ENCODE measurements at regions not wholly inside any gene's neighbourhood (a gene's known extent, or its start where the extent isn't known, plus 50 kb on each side); places are given as distances from the start of the nearest gene placed in this dataset.
"Not testable (repeated sequence)": the region's sequence is repeated elsewhere in the genome, so short reads cannot be mapped to it uniquely, and the experiment has no call there.

- Histone ChIP-seq H3K27ac (no peak overlapping the region), H3K27me3 (no peaks in the 10 kb centered on the region), H3K36me3 (no peaks in the 10 kb centered on the region), H3K9me3 (replicated peaks) (no peaks in the 10 kb centered on the region), H3K4me3 (no peak overlapping the region), H3K4me1 (no peaks in the 10 kb centered on the region)
- no peak for DNase-seq
These were observed 50.8 kb upstream of the SEL1L start for GRCh38 chr14:81584495-81584894.

GRCh38 chr14:81589381-81590065, 55.9 kb upstream of the SEL1L start:
- no peaks in the 10 kb centered on the region for H3K4me1 ChIP-seq
- H3K9me3 ChIP-seq (replicated peaks): no peaks in the 10 kb centered on the region
- no peak for DNase-seq
- H3K27ac ChIP-seq: no peak overlapping the region
- H3K4me3 ChIP-seq: no peak overlapping the region
- H3K27me3 ChIP-seq: no peaks in the 10 kb centered on the region
- no peaks in the 10 kb centered on the region for H3K36me3 ChIP-seq

- H3K4me1 ChIP-seq: no peaks in the 10 kb centered on the region
- H3K4me3 ChIP-seq: no peak overlapping the region
- H3K27me3 ChIP-seq: no peaks in the 10 kb centered on the region
- no peaks in the 10 kb centered on the region for H3K9me3 ChIP-seq (replicated peaks)
- H3K27ac ChIP-seq: no peak overlapping the region
- no peak for DNase-seq
- H3K36me3 ChIP-seq: no peaks in the 10 kb centered on the region
These were observed 57.6 kb upstream of the SEL1L start for GRCh38 chr14:81591266-81591665.

- Histone ChIP-seq H3K4me1 (no peaks in the 10 kb centered on the region), H3K4me3 (no peak overlapping the region), H3K36me3 (no peaks in the 10 kb centered on the region), H3K9me3 (replicated peaks) (no peaks in the 10 kb centered on the region), H3K27me3 (no peaks in the 10 kb centered on the region), H3K27ac (no peak overlapping the region)
- DNase-seq: peak; percentile 3 to 22
These were observed 60.4 kb upstream of the SEL1L start for GRCh38 chr14:81594012-81594411.

- Histone ChIP-seq H3K4me1 (no peaks in the 10 kb centered on the region), H3K36me3 (no peaks in the 10 kb centered on the region), H3K27ac (no peak overlapping the region), H3K27me3 (no peaks in the 10 kb centered on the region), H3K9me3 (replicated peaks) (no peaks in the 10 kb centered on the region), H3K4me3 (no peak overlapping the region)
- no peak for DNase-seq
These were observed 72.0 kb upstream of the SEL1L start for GRCh38 chr14:81605660-81606059.

- Histone ChIP-seq H3K36me3 (no peaks in the 10 kb centered on the region), H3K4me1 (no peaks in the 10 kb centered on the region)
- no peak for DNase-seq
These were observed 79.8 kb upstream of the SEL1L start for GRCh38 chr14:81613341-81614045.

GRCh38 chr14:81614302-81614701, 80.6 kb upstream of the SEL1L start:
- H3K27ac ChIP-seq; H3K9me3 ChIP-seq (replicated peaks); H3K4me1 ChIP-seq; DNase-seq; H3K4me3 ChIP-seq; H3K36me3 ChIP-seq; H3K27me3 ChIP-seq: not testable (repeated sequence)

More at GRCh38 chr14:81613341-81614045, 79.8 kb upstream of the SEL1L start:
- Histone ChIP-seq H3K27ac (no peak overlapping the region), H3K27me3 (no peaks in the 10 kb centered on the region), H3K4me3 (no peak overlapping the region), H3K9me3 (replicated peaks) (no peaks in the 10 kb centered on the region)

- H3K27me3 ChIP-seq: no peaks in the 10 kb centered on the region
- no peaks in the 10 kb centered on the region for H3K36me3 ChIP-seq
- H3K4me3 ChIP-seq: no peak overlapping the region
- H3K9me3 ChIP-seq (replicated peaks): no peaks in the 10 kb centered on the region
- no peaks in the 10 kb centered on the region for H3K4me1 ChIP-seq
- H3K27ac ChIP-seq: no peak overlapping the region
- DNase-seq: no peak
These were observed 85.0 kb upstream of the SEL1L start for GRCh38 chr14:81618695-81619094.

GRCh38 chr14:81619816-81620215, 86.2 kb upstream of the SEL1L start:
- Histone ChIP-seq H3K27me3 (no peaks in the 10 kb centered on the region), H3K4me3 (no peak overlapping the region), H3K36me3 (no peaks in the 10 kb centered on the region), H3K27ac (no peak overlapping the region), H3K4me1 (no peaks in the 10 kb centered on the region), H3K9me3 (replicated peaks) (no peaks in the 10 kb centered on the region)
- no peak for DNase-seq

- not testable (repeated sequence) for H3K9me3 ChIP-seq (replicated peaks); H3K4me3 ChIP-seq; H3K4me1 ChIP-seq; H3K36me3 ChIP-seq; H3K27me3 ChIP-seq; H3K27ac ChIP-seq; DNase-seq
These were observed 90.2 kb upstream of the SEL1L start for GRCh38 chr14:81623771-81624396.

GRCh38 chr14:81625343-81625742, 91.7 kb upstream of the SEL1L start:
- no peak overlapping the region for H3K27ac ChIP-seq
- no peaks in the 10 kb centered on the region for H3K9me3 ChIP-seq (replicated peaks)
- peak in 1 of 2 experiments; percentile 46 for DNase-seq
- H3K4me3 ChIP-seq: no peak overlapping the region
- H3K36me3 ChIP-seq: no peaks in the 10 kb centered on the region
- no peaks in the 10 kb centered on the region for H3K27me3 ChIP-seq
- H3K4me1 ChIP-seq: no peaks in the 10 kb centered on the region

- H3K27me3 ChIP-seq: no peaks in the 10 kb centered on the region
- H3K27ac ChIP-seq: no peak overlapping the region
- no peaks in the 10 kb centered on the region for H3K4me1 ChIP-seq
- no peak for DNase-seq
- no peak overlapping the region for H3K4me3 ChIP-seq
- H3K9me3 ChIP-seq (replicated peaks): no peaks in the 10 kb centered on the region
- no peaks in the 10 kb centered on the region for H3K36me3 ChIP-seq
These were observed 98.5 kb upstream of the SEL1L start for GRCh38 chr14:81632157-81632556.

GRCh38 chr14:81633496-81633895, 99.8 kb upstream of the SEL1L start:
- no peaks in the 10 kb centered on the region for H3K4me1 ChIP-seq
- H3K4me3 ChIP-seq: no peak overlapping the region
- no peaks in the 10 kb centered on the region for H3K27me3 ChIP-seq
- no peaks in the 10 kb centered on the region for H3K9me3 ChIP-seq (replicated peaks)
- H3K36me3 ChIP-seq: no peaks in the 10 kb centered on the region
- DNase-seq: no peak
- no peak overlapping the region for H3K27ac ChIP-seq

GRCh38 chr14:81637639-81638038, 104.0 kb upstream of the SEL1L start:
- Histone ChIP-seq H3K27me3 (no peaks in the 10 kb centered on the region), H3K36me3 (no peaks in the 10 kb centered on the region), H3K4me1 (peaks cover 7% of the 10 kb centered on the region), H3K4me3 (no peak overlapping the region), H3K27ac (no peak overlapping the region), H3K9me3 (replicated peaks) (no peaks in the 10 kb centered on the region)
- DNase-seq: no peak

GRCh38 chr14:81638656-81639280, 105.1 kb upstream of the SEL1L start:
- H3K27me3 ChIP-seq: no peaks in the 10 kb centered on the region
- no peaks in the 10 kb centered on the region for H3K36me3 ChIP-seq
- peak overlapping the region; percentile 19; the same call in 1 of the 2 replicates for H3K27ac ChIP-seq
- H3K4me3 ChIP-seq: no peak overlapping the region
- no peaks in the 10 kb centered on the region for H3K9me3 ChIP-seq (replicated peaks)
- DNase-seq: peak; percentile 46 to 72
- peaks cover 7% of the 10 kb centered on the region for H3K4me1 ChIP-seq
